HG03196 (cell line): ENCODE measurements at regions not wholly inside any gene's neighbourhood (a gene's known extent, or its start where the extent isn't known, plus 50 kb on each side); places are given as distances from the start of the nearest gene placed in this dataset.

Experiments used
- ATAC-seq: cut with Tn5 transposase; IDR thresholded peaks from one replicate; pipeline ENCODE4 v1.9.1; 2021; ENCODE audit not compliant: unreplicated experiment

- no peak for ATAC-seq
Measured at GRCh38 chr13:84272877-84273562, 390.7 kb upstream of the SLITRK1 start.

DNA sequence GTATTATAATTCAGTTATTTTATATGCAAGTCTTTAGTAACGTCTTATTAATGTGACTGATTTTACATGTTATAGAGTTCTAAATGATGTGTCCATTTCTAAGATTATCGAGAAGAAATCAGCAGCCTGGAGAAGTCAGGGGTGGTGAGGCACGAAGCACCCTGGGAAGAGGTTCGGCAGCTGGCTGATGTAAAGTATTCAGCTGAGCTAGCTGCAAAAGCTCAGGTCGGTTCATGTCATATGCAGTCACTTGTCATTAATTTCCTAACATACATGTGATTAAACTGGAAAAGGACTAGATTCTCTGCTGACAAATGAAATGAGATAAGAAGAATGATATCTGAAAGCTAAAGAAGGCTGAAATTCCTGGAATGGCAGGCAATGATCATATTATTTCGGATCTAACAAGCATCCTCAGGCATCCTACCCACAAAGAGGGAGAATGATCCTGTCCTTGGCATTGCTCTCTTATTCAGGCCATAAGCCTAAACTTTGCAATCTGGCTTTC lies 383.0 kb upstream of the SLITRK1 start:
- no peak for ATAC-seq

DNA sequence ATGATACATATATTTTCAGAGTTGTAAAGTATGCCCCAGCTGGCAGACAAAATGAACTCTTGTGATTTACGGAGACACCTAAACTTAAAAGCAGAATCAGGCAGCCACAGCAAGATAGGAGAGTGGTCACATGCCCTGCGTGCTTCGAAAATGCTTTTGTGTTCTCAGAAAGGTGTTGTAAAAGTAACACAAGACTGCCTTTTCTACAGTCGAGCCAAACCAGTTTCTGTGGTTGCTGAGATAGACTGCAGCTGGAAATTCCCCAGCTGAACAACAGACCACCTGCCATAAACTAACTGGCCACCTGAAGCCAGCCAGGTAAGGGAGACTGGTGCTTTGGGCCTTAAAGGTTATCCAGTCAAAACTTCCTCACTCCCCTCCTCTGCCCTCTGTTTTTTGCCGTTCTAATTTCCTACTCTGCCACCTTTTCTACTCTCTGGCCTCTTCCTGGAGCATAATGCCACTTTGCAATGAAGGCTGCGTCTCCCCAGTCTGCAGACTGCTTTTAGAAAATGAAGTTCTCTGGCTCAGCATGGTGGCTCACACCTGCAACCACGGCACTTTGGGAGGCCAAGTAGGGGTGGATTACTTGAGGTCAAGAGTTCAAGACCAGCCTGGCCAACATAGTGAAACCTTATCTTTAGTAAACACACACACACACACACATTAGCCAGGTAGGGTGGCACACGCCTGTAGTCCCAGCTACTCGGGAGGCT lies 381.2 kb upstream of the SLITRK1 start:
- ATAC-seq: no peak

GRCh38 chr13:84255226-84255797 lies 373.0 kb upstream of the SLITRK1 start:
- no peak for ATAC-seq

- no peak for ATAC-seq
Measured at GRCh38 chr13:84249463-84249862, 367.2 kb upstream of the SLITRK1 start.

DNA sequence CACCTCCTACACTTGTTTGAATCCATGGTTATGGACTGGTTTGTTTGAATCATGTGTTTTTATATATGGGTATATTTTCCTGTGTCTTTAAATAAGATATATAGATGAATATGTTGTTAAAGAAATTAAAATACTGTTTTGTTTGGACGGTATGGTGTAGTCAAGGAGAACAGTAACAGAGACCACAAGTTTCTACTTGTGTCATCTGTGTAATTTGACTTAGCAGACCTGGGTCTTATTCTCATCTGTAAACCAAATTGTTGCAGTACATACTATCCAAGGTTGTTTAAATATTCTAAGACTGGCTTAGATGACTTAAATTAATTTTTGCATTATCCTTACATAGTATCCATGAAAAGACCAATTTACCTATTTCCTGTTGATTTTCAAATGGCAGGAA lies 361.1 kb upstream of the SLITRK1 start:
- no peak for ATAC-seq

DNA sequence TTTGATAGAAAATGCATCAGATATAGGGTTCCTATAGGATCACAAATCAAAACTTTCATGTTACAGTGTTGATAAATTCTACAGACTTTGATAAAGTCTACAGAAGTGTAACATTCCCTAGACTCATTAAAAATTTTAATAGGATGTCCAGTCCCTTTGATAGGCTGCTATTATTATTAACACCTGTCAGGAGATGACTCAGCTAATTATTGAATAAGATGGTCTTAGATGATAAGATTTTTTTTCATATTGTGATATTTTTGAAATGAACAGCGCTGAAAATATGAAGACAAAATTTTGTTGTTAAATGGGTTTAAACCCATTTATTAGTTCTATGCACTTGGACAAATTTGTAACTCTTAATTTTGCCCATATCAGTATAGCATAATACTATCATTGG lies 356.8 kb upstream of the SLITRK1 start:
- ATAC-seq: no peak

DNA sequence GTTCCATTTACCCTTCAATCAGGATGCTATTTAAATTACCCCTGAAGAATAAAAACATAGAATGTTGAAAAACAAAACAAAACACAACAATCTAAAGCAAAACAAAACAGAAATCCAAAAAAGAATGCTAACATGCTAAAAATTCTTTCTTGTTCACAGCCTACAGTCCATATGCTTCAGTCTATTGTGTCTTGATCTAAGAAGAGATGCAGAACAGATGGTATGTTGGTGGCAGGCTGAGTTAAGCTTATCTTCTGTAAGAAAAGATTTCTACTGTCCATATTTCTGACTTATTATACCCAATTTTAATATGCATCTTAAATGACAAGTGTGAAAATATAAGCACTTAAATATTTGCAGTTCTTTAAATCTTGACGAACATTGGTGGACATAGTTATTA lies 356.1 kb upstream of the SLITRK1 start:
- ATAC-seq: no peak

DNA sequence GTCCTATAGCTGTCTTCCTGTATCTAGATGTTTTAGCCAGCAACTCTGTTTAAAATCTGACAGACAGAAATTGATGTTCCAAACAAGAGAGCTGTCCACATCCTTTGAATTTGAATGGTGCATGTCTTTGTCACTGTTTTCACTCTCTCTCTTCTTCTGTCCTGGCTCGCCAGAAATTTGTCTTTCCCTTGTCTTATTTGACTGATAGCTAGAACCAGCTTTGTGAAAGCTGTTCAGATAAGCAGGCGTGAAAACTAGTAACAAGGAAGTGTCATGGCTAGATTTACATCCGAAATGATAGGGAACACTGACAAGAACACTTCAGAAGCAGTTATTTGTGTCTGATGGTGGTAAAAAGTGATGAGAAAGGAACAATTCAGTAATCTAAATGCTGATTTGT lies 354.9 kb upstream of the SLITRK1 start:
- ATAC-seq: no peak

DNA sequence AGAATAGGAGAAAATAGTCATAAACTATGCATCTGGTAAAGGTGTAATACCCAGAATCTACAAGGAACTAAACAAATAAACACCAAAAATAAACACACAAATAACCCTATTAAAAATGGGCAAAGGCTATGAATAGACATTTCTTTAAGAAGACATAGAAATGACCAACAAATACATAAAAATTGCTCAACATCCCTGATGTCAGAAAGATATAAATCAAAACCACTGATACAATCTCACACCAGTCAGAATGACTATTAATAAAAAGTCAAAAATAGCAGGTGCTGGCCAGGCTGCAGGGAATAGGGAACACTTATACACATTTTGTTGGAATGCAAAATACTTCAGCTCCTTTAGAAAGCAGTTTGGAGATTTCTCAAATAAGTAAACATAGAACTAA lies 352.1 kb upstream of the SLITRK1 start:
- no peak for ATAC-seq

DNA sequence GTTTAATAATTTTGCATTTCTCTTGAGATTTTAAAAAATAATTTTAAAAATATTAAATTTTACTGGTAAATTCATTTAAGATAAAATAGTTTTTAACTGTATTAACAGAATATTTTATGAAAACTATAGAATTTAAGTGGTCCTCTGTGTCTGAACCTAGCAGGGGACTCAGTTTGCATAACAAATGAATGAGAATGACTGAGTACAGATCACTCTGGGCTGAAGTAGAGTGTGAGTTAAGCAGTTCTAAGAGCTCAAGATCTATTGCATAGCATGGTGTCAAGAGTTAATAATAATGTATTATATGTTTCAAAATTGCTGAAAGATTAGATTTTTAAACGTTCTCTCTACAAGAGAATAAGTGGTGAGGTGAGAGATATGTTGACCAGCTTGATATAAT lies 348.3 kb upstream of the SLITRK1 start:
- ATAC-seq: no peak

DNA sequence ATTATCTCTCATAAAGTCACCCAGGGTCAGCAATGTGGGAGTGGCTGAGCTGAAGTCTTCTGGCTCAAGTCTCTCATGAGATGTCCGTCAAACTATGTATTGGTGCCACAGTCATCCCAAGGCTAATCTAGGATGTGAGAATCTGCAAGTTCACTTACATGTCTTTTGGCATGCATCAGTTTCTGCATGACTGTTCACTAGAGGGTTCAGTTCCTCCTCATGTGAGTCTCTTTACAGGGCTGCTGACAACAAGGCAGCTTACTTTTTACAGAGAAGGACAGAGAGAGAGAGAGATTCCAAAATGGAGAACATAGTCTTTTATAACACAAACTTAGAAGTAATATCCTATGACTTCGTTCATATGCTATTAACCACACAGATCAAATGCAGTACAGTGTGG lies 328.8 kb upstream of the SLITRK1 start:
- ATAC-seq: no peak

DNA sequence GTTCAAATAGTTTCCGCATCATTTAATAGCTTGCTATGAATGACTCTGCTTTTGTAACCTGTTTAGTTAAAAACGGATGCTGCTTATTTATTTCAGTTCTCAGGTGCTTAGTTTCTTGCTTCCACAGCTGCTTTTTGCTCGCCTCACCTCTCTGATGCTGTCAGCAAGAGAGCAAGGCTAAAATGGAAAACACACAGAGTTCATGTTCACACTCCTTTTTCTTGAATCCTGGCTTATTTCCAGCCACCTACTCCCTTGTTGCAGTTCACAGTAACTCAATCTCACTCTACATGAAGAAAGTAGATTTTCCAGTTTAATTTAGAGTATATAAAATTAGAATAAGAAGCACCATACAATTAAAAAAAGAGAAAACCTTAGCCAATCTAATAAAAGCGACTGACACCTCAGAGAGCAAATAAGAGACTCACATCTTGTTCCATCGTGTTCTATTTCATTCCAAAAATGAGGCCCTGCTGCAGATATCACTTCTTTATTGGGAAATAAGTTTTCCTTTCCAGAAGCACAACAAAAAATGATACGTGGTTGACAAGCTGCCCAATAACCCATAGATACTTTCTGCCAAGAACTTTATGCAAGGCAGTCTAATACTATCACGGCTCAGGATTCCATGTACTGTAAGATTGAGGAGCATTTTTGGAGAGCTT lies 326.1 kb upstream of the SLITRK1 start:
- no peak for ATAC-seq

DNA sequence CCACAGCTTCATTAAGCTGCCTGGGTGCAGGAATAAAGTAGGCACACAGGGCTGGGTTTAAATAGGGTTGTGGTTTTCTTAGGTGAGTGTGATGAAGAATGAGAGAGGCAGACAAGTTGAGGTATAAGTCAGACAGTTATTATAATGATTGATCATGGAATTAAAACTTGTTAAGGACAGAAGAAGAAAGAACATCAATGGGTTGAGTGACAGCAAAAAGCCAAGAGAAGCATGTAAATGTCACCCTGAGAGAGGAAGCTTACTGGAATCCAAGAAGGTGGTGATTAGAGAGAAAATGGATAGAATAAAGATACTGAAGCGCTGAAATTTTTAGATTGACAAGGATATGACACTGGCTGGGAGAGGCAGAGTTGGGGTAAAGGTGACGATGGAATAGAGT lies 325.2 kb upstream of the SLITRK1 start:
- no peak for ATAC-seq

DNA sequence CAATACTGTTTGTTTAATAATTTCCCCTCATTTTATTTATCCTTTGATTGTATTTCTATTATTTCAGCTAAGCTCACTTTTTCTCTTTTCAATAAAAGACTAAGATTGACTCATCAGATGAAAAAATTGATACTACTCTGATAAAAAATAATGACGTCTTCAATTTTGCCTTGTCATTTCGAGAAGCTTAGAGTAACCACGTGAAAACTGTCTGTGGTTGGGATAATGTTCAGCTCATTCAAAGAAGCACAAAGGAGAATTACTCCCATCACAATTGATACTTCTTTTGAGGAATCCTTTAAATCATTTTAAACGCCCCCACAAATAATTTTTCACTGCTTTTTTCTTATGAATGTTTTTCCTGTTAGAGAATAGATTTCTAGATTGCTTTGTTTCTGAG lies 318.7 kb upstream of the SLITRK1 start:
- no peak for ATAC-seq

GRCh38 chr13:84192125-84192524 lies 309.9 kb upstream of the SLITRK1 start:
- no peak for ATAC-seq

GRCh38 chr13:84191139-84191538 lies 308.9 kb upstream of the SLITRK1 start:
- ATAC-seq: no peak

GRCh38 chr13:84187626-84188025 lies 305.4 kb upstream of the SLITRK1 start:
- no peak for ATAC-seq

DNA sequence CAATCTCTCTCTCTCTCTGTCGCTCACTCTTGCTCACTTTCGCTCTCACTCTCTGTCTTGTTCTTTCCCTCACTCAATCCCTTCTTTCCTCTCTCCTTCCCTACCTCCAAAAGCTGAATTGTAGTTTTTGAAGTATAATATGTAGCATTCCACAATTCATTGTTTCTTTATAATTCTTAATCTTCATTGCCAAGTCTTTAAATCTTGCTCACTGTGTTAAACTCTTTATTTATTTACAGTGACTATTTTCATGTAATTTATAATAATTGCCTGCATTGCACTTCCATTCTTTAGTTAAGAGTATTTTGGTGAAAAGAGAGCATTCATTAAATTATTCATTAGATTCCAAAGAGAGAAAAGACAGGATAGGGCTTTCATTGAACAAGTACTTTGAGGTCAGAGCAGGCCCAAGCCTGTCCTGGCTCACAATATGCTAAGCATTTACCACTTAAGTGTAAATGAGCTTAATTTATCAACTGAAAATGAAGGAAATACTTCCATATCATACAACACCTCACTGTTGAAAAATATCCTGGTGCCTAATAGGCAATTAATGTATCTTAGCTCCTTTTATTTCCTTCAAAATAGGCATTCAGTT lies 257.4 kb upstream of the SLITRK1 start:
- no peak for ATAC-seq

- peak; percentile 100 for ATAC-seq
Measured at GRCh38 chr13:84137292-84137691, 255.0 kb upstream of the SLITRK1 start.

DNA sequence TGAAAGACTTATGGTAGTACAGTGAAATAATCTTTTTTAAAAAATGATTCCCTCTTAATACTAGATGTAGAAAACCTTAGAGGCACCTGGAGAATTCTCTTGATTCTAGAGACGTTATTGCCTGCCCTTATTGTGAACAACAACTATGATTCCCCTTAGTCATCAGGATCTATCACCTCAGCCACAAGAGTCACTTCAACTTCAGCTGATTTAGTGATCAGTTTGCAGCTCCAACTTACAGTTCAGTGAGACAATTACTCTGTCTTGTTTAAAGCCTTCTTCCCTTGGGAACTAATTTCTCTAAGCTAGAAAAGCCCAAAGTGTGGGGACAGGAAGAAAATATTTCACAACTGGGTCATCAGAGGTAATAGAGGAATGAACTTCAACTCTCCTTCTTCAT lies 254.3 kb upstream of the SLITRK1 start:
- no peak for ATAC-seq
